NCI-H1092 (cell line): ENCODE measurements at regions not wholly inside any gene's neighbourhood (a gene's known extent, or its start where the extent isn't known, plus 50 kb on each side); places are given as distances from the start of the nearest gene placed in this dataset.
"Not testable (repeated sequence)": the region's sequence is repeated elsewhere in the genome, so short reads cannot be mapped to it uniquely, and the experiment has no call there.

Experiments
- DNase-seq: peaks from one replicate; lab custom pipeline; 2025; lab: John Stamatoyannopoulos, UW

DNA sequence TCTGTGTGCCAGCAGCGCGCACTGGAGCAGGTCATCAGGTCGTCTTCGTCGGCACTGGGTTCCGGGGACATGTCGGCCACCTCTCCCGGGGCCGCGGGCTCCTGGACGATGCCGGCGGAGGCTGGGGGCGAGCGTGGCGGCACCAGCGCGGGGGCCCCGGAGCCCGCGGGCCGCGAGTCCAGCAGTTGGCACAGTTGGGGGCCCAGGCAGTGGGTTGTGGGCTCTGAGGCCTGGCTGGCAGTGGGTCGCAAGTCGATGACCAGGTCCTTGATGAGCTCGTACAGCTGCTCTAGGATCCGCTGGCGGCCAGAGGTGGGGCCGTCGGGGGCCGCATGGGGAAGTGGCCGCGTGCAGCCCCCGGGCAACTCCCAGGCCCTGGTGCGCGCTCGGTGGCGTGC, 300.5 kb downstream of the CCDC74A start:
- DNase-seq: no peak

DNA sequence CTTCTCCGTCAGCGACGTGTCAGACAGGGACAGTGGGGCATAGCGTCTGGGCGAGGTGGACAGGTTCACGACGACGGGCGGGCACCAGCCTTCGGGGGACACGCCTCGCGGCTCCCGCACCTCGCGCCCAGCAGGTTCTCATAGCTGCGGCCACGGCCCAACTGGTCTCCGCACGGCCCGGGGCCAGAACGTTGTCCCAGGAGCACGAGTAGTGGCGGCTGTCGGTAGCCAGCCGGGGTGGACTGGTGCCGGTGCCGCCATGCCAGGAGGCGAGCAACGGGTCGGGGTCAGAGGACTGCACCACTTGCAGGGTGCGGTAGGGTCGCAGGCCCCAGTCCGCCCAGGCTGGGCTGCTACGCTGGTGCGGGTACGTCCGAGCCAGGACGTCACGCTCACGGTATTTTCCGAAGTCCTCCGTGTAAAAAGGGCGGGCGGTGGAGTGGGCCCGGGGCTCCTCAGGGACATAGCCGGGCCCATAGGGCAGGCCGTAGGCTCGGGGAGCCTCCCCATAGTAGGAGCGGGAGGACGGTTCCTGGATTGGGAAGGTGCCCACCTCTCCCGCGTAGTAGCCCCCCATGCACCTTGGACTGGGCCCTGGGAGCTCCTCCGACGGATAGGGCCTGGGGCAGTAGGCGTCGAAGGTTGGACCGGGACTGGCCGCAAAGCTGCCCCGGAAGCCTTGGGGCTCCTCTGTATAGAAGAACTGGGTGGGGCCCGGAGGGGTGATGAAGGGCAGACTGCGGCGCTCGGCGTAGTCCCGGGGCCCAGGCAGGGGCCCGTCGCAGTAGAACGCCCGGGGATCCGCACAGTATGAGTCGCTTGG, 301.2 kb downstream of the CCDC74A start:
- DNase-seq: not testable (repeated sequence)

DNA sequence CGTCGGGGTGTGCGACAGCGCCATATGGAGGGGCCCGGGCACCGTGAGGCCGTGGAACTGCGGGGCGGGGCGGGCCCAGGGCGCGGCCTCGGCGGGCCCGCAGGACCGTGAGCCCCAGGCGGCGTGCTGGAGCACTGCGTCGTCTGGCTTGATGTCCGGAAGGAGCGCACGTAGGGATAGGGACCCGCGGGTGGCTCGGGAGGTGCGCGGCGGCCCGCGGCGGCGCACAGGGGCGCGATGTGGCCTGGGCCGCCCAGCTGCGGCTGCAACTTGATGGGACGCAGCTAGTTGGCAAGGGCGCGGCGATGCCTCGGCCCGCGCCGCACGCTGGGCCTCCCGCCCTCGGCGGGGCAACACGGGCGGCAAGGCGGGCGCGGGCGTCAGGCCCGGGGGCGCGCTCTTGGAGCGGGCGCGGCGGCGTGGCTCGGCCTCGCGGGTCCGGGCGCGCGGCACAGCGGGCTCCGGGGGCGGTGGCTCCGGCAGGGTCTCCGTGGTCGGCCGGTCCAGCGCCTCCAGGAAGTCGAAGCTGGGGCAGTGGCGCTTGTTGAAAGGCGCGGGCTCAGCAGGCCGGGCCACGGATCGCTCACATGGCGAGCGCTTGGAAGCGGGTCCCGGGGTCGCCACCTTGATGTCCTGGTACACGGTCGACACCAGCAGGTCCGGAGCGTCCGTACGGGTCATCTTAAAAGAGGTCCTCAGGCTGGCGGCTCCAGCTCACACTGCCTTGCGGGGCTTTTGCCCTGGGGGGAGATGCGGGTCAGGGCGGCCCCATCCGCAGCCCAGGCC, 302.0 kb downstream of the CCDC74A start:
- not testable (repeated sequence) for DNase-seq

DNA sequence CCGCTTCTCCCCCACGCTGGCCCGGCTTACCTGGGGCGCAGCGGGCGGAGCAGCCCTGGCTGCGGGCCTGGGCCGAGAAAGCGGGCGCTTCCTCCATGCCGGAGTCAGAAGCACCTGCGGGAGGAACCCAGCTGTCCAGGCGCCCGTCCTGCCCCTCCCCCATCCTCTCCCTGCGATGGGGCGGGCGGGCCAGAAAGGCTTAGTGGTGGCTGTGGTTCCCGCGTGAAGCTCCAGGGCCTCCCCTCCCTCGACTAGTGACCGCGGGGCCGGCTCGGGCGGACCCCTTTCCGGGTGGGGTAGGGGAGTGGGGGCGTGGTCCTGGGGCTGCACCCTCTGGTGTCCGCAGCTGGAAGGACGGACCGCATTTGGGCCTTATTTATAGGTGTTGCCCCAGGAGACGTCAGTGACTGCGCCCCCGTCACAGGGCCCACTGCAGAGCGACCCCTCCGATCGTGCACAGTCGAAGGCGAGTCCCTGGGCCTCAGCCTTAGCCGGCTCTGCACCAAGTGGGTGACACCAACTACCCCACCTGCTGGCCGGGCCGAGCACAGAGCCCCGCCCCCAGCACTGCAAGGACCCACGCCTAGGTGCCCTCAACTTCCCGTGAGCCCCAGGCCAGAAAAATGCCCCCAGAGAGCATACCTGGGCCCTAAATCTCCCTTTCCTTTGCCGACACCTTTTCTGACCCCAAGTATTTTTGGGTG, 302.7 kb downstream of the CCDC74A start:
- not testable (repeated sequence) for DNase-seq

DNA sequence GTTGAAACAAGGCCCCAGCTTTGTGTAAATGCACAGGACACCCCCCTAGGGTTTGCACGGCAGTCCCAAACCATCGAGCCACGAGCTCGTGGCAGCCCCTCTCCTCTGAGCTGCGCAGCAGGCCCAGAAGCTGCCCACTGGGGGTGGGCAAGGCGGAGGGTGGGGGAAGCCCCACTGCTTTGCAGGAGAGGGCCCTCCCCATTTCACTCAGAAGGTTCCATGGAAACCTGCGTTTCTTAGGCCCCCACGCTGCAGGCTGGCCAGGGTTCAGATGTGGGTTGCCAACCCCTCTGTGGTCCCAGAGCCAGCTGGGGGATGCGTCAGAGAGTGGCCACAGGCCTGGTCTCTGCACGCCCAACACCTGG, 303.2 kb downstream of the CCDC74A start:
- not testable (repeated sequence) for DNase-seq

DNA sequence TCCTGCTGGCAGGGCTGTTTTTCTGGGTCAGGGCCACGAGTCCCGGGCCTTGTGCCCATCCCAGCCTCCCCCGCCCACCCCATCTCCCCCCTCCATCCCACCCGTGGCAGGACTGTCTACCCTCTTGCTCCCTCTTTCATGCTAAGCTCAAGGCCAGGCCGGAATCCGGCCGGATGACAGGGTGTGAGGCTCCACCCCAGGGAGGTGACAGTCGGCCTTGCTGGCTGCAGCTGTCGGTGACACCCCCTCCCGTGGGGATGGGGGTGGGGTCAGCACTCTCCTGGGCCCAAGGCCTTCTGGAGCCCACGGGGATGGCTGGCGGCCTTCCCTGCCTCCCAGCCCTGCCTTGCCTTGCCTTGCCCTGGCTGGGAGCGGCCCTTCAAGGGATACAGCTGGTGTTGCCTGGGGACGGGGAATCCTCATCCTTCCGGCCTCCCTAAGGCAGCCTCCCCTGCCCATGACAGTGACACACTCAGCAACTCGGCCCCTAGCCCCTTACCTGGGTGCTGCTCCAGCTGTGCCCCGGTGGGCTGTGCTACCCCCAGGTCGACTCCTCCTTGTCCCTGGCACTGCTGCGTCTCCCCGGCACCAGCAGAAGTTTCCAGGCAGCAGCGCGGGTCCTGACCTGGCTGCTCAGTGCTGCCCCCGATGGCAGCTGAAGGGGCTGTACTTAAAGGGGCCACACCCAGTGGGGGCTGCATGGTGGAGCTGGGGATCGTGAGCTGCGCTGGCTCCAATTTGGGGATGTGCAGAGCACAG, 303.9 kb downstream of the CCDC74A start:
- not testable (repeated sequence) for DNase-seq

DNA sequence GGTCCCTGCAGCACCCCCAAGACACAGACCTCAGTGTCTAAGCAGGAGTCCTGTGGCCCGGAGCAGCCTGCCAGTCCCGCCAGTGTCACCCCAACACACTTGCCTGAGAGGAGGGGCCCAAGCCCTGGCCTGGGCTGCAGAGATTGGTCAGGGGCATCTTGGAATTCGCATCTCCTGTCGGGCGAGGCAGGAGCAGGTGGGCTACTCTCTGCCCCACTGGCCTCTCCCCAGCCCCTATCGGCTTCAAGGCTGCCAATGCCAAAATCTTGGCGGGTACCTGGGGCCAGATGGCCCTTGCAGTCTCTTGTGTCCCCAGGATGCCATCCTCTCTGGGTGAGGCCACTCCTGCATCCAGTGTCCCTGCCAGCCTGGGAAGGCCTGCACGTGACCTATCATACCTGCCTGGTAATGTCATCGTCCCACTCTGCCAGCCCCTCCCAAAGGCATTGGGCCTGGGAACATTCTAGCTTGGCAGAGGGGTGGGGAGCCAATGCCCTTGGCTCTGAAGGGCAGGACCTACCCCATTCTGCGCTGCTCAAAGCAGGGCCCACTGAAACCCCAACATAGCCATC, 304.6 kb downstream of the CCDC74A start:
- DNase-seq: not testable (repeated sequence)

DNA sequence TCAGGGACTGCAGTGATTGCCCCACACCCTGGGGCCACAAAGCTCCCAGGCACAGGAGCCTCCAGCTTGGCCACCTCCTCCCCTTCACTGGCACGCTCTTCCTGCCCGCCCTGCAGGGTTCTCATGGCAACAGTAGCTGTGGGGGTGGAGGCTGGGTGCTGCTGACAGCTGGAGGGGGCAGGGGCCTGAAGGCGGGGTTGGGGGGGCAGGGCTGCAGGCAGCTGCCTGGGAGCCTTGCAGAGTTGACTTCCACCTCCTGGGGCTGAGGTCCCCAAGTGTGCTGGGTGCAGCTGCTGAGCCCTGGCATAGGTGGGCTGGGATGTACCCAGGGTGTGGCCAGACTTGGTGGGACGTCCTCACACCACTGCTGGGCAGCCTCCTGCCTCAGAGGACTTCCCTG, 305.2 kb downstream of the CCDC74A start:
- DNase-seq: not testable (repeated sequence)

DNA sequence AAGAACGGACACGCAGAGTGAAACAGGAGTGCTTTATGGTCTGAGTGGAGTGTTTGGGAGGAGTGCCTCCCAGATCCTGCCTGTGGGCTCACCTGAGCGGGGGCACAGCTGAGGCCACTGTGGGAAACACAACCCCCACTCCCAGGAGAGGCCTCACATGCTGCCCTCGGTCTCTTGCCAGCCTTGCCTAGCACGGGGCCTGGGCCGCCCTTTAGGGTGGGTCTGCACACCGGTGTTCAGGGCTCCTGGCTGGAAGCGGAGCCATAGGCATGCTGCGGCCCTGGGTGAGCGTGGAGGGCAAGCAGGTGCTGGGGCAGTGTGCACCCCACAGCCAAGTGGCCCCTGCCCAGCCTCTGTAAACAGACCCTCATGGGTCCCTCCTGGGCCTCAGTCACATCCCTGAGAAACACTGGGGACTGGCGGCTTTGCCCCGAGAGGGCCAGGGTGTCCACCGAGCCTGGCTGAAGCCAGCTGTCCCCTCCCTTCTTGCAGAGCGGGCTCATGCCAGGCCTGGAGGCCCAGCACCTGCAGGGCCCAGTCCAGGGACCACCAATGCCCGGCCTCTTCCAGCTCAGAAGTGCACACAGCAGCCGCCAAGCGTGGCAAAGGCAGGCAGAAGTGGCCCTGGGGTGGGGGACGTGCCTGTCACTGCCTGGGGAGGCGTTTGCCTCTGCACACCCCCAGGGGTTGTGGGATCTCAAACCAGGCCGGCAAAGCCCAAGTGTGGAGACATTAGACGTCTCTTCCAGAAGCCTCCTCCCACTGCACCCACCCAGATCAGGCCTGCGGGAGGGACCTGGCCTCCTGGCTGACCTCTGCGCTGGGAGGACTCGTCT, 305.9 kb downstream of the CCDC74A start:
- not testable (repeated sequence) for DNase-seq

DNA sequence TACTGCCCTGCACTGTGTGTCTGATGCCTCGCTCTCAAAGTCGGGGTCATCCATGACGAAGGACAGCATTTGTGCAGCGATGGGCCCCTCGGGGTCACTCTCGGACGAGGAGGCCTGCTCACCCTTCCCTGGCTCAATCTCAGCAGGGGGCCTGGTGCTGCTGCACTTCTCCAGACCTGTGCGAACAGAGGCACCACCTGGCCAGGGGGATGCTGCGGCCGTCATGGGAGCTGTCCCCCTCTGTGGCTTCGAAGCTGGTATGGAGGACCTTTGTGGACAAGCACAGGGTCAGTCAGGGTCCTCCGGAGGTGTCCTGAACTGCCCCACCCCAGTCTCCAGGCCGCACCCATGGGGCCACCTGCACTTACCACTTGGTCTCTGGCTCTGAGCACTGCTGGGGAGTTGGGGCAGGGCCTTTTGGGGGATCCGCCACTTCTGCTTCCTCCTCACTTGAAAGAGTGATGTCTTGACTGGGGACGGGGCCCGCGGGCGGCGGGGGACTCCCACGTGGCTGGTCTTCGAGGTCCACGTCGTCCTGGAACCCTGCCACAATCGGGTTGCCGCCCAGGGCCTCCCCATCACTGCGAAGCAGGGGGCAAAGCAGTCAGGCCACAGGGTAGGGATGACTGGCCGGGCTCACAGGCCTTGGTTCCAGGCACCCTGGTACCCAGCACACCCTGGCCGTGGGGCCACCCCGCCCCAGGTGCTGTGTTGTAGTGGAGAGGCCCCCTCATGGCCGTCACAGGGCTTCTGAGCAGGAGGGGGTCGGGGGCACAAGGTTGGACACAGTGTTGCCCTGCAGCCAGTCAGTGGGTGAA, 306.7 kb downstream of the CCDC74A start:
- DNase-seq: not testable (repeated sequence)

DNA sequence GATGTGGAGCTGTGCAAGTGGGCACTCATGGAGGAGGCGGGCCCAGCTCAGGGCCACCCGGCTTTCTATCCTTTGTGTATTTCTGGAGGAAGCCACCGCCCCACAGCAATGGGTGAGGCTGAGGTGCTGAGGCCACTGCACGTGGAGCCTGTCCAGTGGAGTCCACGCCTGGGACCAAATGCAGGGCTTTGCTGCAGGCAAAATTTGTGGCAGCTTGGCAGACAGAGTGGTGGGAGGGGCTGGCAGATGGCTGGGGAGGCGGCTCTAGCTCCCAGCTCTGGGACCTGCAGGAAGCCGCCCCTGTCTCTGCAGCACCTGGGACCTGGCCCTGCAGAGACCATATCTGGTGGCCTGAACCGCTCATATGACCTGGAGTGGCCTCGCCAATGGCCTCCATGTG, 307.3 kb downstream of the CCDC74A start:
- DNase-seq: not testable (repeated sequence)

DNA sequence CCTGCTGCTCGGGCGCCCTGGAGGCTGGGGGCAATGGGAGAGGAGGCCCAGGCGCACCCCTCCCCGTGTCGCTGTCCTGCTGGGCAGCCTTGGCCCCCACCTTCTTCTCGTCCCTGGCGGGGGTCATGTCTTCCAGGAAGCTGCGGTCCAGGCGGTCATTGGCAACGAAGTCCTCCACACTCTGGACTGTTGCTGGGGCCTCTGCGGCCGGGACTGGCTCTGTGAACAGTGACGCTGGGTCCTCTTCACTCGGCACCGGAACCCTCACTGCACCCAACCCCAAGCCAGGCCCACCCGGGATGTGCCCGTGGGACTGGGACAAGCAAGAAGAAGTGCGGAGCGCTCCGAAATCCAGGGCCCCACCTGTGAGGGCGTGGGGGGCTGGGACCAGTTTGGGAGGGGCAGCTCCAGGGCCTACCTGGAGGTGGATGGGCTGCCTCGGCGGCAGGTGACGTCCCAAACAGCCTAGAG, 308.0 kb downstream of the CCDC74A start:
- DNase-seq: no peak

DNA sequence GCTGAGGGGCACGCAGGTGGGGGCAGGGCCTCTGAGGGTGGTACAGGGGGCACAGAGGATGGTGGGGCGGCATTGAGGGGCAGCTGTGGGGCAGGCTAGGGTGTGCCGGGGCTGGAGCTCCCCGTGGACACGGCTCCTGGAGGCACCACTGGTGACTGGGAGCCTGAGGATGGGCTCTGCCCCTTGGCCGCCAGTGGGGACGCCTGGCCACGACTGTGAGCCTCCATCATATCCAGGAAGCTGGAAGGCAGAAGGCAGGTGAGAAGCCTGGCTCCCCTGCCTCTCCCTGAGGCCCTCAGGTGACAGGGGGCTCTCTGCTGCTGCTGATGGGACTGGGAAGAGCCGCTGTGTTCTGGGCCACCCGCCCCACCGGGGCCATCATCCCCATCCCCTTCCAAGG, 308.4 kb downstream of the CCDC74A start:
- not testable (repeated sequence) for DNase-seq

DNA sequence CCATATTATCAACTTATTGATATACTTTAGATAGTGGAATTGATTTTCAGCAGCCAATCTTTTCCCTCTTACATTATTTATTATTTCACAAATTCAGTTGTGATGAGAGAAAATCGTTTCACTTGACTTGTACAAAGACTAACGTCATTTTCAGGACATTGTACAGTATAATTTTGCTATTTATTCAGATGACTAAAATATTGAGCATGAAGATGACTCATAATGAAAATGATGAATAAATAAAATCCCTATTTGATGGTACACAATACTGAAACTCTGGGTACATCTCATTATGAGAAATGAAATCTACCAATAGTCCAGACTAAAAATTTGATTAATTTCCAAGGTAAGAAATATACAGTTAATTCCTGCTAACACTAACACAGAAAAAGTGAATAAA, 316.4 kb downstream of the CCDC74A start:
- not testable (repeated sequence) for DNase-seq

DNA sequence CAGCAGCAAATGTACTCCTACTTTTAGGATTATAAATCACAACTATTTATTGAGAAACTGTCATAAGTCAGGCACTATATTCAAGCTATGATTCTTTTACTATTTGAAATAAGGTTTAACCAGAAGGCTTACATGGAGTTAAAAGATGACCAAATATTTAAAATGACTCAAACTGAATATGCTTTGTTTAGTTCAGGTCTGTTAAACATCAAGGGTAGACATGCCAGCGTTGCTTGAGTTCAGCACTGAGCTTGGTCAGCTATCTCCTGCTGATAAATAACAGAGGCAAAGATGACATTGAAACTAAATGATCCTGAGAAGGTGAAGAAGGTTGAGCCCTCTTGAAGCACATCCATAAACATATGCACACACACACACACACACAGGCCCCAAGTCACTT, 305.6 kb downstream of the ANKRD30BL start:
- not testable (repeated sequence) for DNase-seq

DNA sequence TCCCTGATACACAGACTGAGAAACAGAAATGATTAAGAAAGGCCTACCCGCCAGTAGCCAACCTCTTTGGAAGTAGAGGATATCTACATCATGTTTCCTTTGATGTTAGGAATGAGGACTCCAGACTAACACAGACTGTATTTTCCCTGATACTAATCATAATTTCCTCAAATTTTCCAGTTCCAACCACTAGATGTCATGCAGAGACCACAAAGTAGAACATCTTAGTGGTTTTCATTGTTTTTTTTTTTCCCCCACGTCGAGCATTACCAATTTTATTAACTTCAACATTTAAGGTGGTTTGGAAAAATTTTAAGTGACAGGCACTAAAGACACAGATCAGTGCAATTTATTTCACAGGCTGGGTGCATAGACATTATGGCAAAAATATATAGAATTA, 303.6 kb downstream of the ANKRD30BL start:
- DNase-seq: not testable (repeated sequence)
